ENCODE measurements at regions not wholly inside any gene's neighbourhood (a gene's known extent, or its start where the extent isn't known, plus 50 kb on each side); places are given as distances from the start of the nearest gene placed in this dataset.
"Not testable (repeated sequence)": the region's sequence is repeated elsewhere in the genome, so short reads cannot be mapped to it uniquely, and the experiment has no call there.

DNA sequence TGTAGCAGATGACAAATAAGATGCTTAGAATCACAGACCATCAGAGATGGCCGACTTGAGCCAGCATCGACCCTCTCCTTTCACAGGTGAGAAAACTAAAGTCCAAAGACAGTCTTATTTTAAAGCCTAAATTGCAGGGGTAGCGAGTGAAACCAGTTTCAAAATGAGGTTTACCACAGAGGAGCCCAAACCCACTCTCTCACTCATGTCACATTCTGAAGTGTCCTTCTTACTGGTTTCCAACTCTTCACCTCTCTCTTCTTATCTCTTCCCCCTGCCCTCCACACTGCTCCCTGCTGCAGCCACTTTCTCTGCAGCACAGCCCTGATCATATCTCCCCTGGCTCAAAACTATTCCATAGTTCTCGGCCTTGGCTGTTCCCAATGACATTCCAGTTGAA is 57.0 kb upstream of the NID2 start:
- Histone ChIP-seq H2AFZ (ENCODE audit: low read length) (no peak overlapping the region), H3F3A (ENCODE audit: insufficient read depth, low read length) (no peaks in the 10 kb centered on the region), H3K27me3 (ENCODE audit: insufficient read depth, low read length) (no peaks in the 10 kb centered on the region; the same call in 1 of the 2 replicates), H4K20me1 (ENCODE audit: insufficient read depth, low read length) (no peaks in the 10 kb centered on the region), H3K4me3 (ENCODE audit: low read depth, low read length, poor library complexity, severe bottlenecking) (no peak overlapping the region), H3K36me3 (ENCODE audit: insufficient read depth, low read length) (no peaks in the 10 kb centered on the region), H3K9me3 (ENCODE audit: low read length) (no peaks in the 10 kb centered on the region), H3K9me2 (ENCODE audit: low read depth, low read length) (no peaks in the 10 kb centered on the region), H3K9ac (ENCODE audit: low read length) (no peak overlapping the region), H3K4me2 (ENCODE audit: low read length) (no peak overlapping the region), H3K4me1 (ENCODE audit: insufficient read depth, low read length, severe bottlenecking) (no peaks in the 10 kb centered on the region), H3K27ac (ENCODE audit: low read depth, low read length, poor library complexity, severe bottlenecking) (no peak overlapping the region), H3K79me2 (ENCODE audit: insufficient read depth, low read length) (no peaks in the 10 kb centered on the region)
- TF ChIP-seq EZH2 (IDR thresholded peaks at IDR 0.05; ENCODE audit: borderline replicate concordance, low read length), result no peak
- TF ChIP-seq, protein P1, sequence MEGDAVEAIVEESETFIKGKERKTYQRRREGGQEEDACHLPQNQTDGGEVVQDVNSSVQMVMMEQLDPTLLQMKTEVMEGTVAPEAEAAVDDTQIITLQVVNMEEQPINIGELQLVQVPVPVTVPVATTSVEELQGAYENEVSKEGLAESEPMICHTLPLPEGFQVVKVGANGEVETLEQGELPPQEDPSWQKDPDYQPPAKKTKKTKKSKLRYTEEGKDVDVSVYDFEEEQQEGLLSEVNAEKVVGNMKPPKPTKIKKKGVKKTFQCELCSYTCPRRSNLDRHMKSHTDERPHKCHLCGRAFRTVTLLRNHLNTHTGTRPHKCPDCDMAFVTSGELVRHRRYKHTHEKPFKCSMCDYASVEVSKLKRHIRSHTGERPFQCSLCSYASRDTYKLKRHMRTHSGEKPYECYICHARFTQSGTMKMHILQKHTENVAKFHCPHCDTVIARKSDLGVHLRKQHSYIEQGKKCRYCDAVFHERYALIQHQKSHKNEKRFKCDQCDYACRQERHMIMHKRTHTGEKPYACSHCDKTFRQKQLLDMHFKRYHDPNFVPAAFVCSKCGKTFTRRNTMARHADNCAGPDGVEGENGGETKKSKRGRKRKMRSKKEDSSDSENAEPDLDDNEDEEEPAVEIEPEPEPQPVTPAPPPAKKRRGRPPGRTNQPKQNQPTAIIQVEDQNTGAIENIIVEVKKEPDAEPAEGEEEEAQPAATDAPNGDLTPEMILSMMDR (IDR thresholded peaks at IDR 0.05; ENCODE audit: low read length), result no peak

DNA sequence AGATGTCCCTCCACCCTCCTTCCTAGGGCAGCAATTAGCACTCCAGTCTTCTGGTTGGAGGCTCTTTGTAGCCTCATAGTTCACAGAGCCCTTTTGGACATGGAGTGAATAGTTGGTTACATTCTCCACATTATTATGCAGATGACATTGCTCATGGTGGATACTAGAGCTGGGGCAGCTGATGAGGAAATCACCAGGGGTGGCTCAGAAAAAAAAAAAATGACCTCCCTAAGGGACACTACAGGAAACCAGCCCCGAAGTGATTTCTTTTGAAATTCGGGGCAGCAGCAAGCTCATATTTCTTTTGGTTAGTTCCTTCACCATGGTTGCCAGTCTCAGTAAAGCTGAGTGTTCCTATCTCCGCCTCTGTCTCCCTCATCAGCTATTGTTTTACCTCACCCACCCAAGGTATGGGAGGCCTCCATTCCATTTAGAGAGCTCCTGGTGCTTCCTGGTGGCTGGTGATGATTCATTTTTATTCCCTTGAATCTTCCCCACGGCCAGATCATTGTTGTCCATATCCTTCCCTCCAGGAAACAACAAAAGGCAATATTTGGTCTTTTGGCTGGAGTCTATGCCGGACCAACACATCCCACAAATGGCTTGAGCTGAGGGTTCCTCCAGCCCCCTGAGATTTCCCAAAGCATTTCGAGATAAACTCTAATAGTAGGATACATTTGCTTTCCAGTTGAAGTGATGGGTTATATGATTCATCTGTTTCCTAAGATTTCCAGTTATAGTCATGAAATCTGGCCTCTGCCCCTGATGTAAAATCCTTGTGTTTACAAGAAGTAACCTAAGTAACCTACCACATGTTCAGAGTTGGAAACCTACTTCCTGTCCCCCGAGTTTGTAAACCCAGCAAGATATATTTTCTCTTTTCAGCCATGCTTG is 56.2 kb upstream of the NID2 start:
- no peak overlapping the region for H3K4me2 ChIP-seq (ENCODE audit: low read length)
- no peak overlapping the region for H3K9ac ChIP-seq (ENCODE audit: low read length)
- no peak overlapping the region for H2AFZ ChIP-seq (ENCODE audit: low read length)
- H3F3A ChIP-seq (ENCODE audit: insufficient read depth, low read length), result no peaks in the 10 kb centered on the region
- H4K20me1 ChIP-seq (ENCODE audit: insufficient read depth, low read length), result no peaks in the 10 kb centered on the region
- no peaks in the 10 kb centered on the region for H3K36me3 ChIP-seq (ENCODE audit: insufficient read depth, low read length)
- no peaks in the 10 kb centered on the region; the same call in 1 of the 2 replicates for H3K27me3 ChIP-seq (ENCODE audit: insufficient read depth, low read length)
- no peaks in the 10 kb centered on the region for H3K79me2 ChIP-seq (ENCODE audit: insufficient read depth, low read length)
- no peak for TF ChIP-seq EZH2 (IDR thresholded peaks at IDR 0.05; ENCODE audit: borderline replicate concordance, low read length)
- TF ChIP-seq, protein P1 (IDR thresholded peaks at IDR 0.05; ENCODE audit: low read length), result no peak
- H3K4me3 ChIP-seq (ENCODE audit: low read depth, low read length, poor library complexity, severe bottlenecking), result no peak overlapping the region
- H3K27ac ChIP-seq (ENCODE audit: low read depth, low read length, poor library complexity, severe bottlenecking), result no peak overlapping the region
- H3K4me1 ChIP-seq (ENCODE audit: insufficient read depth, low read length, severe bottlenecking), result no peaks in the 10 kb centered on the region
- H3K9me3 ChIP-seq (ENCODE audit: low read length), result no peaks in the 10 kb centered on the region
- H3K9me2 ChIP-seq (ENCODE audit: low read depth, low read length), result no peaks in the 10 kb centered on the region

- not testable (repeated sequence) for H3K36me3 ChIP-seq (ENCODE audit: insufficient read depth, low read length); H4K20me1 ChIP-seq (ENCODE audit: insufficient read depth, low read length); H3K79me2 ChIP-seq (ENCODE audit: insufficient read depth, low read length); H3K9me3 ChIP-seq (ENCODE audit: low read length); H3K27ac ChIP-seq (ENCODE audit: low read depth, low read length, poor library complexity, severe bottlenecking); H3K9me2 ChIP-seq (ENCODE audit: low read depth, low read length); H3K4me2 ChIP-seq (ENCODE audit: low read length); H2AFZ ChIP-seq (ENCODE audit: low read length); H3K9ac ChIP-seq (ENCODE audit: low read length); H3K4me3 ChIP-seq (ENCODE audit: low read depth, low read length, poor library complexity, severe bottlenecking); H3F3A ChIP-seq (ENCODE audit: insufficient read depth, low read length); H3K4me1 ChIP-seq (ENCODE audit: insufficient read depth, low read length, severe bottlenecking); H3K27me3 ChIP-seq (ENCODE audit: insufficient read depth, low read length)
Observed at GRCh38 chr14:52122163-52122562, 53.3 kb upstream of the NID2 start.

DNA sequence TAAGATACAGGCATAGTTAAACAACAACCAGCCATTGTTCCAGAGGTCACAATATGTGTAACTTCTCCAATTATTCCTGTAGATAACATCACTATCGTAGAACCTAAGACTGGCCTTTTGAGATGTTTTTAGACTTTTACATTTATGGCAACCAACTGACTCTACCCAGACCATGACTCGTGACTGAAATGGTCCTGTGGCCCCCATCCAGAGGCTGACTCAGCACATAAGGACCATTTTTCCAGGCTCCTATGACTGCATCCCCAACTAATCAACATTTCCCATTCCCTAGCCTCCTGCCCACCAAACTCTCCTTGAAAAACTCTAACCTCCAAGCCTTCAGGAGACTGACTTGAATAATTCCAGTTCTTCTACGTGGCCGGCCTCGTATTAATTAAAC is 52.6 kb upstream of the NID2 start:
- Histone ChIP-seq H3K9me3 (ENCODE audit: low read length) (no peaks in the 10 kb centered on the region), H3F3A (ENCODE audit: insufficient read depth, low read length) (no peaks in the 10 kb centered on the region), H3K9ac (ENCODE audit: low read length) (no peak overlapping the region), H2AFZ (ENCODE audit: low read length) (no peak overlapping the region), H4K20me1 (ENCODE audit: insufficient read depth, low read length) (no peaks in the 10 kb centered on the region), H3K4me2 (ENCODE audit: low read length) (no peak overlapping the region), H3K4me1 (ENCODE audit: insufficient read depth, low read length, severe bottlenecking) (no peaks in the 10 kb centered on the region), H3K79me2 (ENCODE audit: insufficient read depth, low read length) (no peaks in the 10 kb centered on the region), H3K9me2 (ENCODE audit: low read depth, low read length) (no peaks in the 10 kb centered on the region), H3K4me3 (ENCODE audit: low read depth, low read length, poor library complexity, severe bottlenecking) (no peak overlapping the region), H3K36me3 (ENCODE audit: insufficient read depth, low read length) (no peaks in the 10 kb centered on the region), H3K27me3 (ENCODE audit: insufficient read depth, low read length) (no peaks in the 10 kb centered on the region), H3K27ac (ENCODE audit: low read depth, low read length, poor library complexity, severe bottlenecking) (no peak overlapping the region)
- TF ChIP-seq EZH2 (IDR thresholded peaks at IDR 0.05; ENCODE audit: borderline replicate concordance, low read length), result no peak
- TF ChIP-seq, protein P1 (IDR thresholded peaks at IDR 0.05; ENCODE audit: low read length), result no peak

Measured in OCI-LY1 (cell line).